ENCODE measurements at regions not wholly inside any gene's neighbourhood (a gene's known extent, or its start where the extent isn't known, plus 50 kb on each side); places are given as distances from the start of the nearest gene placed in this dataset.

DNA sequence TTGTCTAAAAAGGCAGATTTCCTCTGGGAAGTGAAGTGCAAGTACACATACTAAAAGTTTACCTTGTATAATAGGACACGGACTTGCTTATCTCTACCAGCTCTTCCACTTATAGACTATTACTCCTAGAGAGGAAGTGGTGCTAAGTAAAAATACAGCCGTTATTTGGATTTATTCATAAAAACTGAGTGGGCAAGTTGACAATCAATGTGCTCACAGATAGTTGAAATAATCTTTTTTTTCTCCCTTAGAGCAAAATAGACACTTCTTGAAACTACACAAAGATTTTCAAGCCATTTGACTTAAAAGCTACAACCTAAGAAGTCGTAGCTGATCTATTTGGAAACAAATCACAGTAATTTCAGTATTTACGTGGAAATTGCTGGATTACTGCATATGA, 2584.7 kb upstream of the PCDH20 start:
- TF ChIP-seq, protein P1, sequence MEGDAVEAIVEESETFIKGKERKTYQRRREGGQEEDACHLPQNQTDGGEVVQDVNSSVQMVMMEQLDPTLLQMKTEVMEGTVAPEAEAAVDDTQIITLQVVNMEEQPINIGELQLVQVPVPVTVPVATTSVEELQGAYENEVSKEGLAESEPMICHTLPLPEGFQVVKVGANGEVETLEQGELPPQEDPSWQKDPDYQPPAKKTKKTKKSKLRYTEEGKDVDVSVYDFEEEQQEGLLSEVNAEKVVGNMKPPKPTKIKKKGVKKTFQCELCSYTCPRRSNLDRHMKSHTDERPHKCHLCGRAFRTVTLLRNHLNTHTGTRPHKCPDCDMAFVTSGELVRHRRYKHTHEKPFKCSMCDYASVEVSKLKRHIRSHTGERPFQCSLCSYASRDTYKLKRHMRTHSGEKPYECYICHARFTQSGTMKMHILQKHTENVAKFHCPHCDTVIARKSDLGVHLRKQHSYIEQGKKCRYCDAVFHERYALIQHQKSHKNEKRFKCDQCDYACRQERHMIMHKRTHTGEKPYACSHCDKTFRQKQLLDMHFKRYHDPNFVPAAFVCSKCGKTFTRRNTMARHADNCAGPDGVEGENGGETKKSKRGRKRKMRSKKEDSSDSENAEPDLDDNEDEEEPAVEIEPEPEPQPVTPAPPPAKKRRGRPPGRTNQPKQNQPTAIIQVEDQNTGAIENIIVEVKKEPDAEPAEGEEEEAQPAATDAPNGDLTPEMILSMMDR (conservative IDR thresholded peaks at IDR 0.05; ENCODE audit: low read depth, low read length), result no peak
- TF ChIP-seq RCOR1 (IDR thresholded peaks at IDR 0.05; ENCODE audit: insufficient replicate concordance, low read length) (no peak), POLR2A (IDR thresholded peaks at IDR 0.05; ENCODE audit: low read depth, low read length) (no peak)
- TF ChIP-seq, protein P2, sequence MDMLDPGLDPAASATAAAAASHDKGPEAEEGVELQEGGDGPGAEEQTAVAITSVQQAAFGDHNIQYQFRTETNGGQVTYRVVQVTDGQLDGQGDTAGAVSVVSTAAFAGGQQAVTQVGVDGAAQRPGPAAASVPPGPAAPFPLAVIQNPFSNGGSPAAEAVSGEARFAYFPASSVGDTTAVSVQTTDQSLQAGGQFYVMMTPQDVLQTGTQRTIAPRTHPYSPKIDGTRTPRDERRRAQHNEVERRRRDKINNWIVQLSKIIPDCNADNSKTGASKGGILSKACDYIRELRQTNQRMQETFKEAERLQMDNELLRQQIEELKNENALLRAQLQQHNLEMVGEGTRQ (IDR thresholded peaks at IDR 0.05; ENCODE audit: low read depth, low read length), result no peak
